GM19372 (cell line): ENCODE measurements at regions not wholly inside any gene's neighbourhood (a gene's known extent, or its start where the extent isn't known, plus 50 kb on each side); places are given as distances from the start of the nearest gene placed in this dataset.

Experiments
- ATAC-seq: cut with Tn5 transposase; IDR thresholded peaks from one replicate; pipeline ENCODE4 v1.9.1; 2021; ENCODE audit warnings: mild to moderate bottlenecking, low read depth, moderate library complexity; ENCODE audit not compliant: unreplicated experiment

DNA sequence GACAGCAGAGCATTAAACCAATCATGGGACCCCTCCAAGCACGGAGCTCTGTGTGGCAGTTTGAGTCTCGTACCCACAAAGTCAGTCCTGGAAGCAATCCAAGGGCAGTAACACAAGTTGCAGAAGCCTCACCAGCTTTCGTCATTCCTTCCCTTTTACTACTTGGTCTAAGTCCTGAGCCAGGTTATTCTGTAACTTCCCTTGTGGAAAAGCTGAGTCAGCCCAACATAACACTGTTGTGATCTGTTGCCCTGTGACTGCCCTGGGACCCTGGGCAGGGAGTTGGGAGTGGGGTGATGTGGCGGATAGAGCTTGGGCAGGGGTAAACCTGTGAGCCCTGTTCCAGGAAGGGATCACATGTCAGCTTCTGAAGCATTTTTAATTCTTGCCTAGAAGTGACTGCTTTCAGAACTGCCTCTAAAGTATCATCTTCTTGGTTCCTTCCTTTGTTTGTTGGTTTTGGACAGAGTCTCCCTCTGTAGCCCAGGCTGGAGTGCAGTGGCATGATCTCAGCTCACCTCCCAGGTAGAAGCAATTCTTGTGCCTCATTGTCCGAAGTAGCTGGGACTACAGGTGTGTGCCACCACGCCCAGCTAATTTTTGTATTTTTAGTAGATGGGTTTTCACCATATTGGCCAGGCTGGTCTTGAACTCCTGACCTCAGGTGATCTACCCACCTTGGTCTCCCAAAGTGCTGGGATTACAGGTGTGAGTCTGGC, 183.7 kb upstream of the JAG1 start:
- ATAC-seq = no peak

DNA sequence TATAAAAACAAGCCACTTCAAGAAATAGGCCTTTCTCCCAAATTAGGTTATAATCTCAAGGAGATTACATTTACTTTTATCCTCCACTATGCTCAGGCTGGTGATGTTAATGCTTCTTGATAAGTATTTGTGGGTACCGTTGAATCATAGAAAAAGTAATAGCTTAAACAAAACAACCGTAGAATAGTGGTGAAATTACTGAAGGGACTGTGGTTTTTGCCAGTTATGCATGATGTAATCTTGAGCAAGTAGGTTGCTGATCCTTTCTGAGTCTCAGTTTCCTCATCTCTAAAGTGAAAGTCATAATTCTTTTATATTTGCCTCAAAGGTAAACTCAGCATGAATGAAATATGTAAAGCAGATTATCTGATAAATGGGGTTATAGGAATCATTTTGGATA, 187.3 kb upstream of the JAG1 start:
- ATAC-seq = no peak

DNA sequence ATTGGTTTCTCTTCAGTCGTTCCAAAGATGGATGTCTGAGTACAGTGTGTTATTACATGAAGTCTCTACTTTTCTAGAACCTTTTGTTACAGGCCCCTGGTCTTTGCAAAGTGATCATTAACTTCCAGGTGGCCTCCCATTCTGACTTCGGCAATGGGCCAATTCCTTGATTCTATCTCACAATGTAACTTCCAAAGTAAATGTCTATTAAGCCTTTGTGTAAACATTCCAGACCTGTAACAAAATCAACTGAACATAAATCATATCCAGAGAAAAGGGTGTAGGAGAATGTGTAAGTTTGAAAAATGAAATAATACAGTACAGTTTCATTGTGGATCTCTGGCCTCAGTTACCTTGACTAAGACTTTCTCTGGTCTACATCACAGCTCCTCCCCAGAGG, 187.8 kb upstream of the JAG1 start:
- ATAC-seq = no peak

DNA sequence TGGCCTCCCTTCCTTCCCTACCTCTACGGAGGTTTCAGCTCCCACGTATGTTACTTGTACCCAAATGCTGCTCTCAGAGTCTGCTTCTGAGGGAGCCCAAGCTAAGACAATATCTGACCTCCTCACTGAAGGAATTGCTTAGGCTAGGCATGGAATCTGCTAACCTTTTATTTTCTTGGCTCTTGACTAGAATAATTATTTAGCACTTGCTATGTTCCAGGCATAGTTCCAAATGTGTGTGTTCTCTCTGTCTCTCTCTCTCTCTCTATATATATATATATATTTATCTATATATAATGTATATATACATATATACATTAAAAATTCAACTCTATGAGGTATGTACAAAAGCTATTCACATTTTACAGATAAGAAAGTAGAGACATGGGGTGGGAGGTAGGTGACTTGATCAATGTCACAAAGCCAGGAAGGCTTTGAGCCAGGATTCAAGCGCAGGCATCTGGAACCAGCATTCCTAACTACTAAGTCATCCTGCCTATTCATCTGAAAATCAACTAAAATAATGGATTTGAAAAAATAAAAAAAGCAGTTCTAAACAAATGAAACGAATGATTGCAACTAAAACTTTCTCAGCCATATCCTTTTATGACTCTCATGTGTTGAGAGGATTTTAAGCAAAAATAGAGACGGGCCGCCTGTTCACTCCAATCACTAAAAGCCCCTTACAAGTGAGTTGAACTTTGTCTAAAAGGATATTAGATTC, 189.7 kb upstream of the JAG1 start:
- ATAC-seq = no peak

DNA sequence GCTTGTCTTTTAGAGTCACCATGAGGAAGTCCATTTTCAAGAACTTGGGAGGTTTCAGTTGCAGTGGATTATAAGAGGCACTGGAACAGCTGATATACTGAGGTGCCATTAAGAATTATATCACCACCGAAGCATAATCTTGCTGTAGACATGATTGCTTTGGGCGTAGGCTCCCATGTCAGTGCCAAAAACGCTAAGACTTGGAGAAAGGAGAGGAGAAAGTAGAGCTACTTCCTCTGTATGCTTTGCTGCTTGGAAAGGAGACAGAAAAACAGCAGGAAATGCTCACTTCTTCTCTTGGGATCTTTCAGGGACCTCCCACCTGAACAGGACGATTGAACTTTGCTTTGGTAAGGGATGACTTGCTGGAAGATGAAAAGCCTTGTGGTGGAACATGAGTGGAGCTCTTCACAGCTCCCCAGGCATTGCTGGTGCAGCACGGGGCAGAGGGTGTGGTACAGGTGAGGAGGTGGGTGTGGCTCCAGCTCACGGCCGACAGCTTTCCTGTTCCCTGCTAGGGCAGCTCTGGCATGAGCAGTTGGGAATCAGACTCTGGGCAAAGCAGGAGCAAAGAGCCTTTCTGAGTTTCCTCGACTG, 190.4 kb upstream of the JAG1 start:
- no peak for ATAC-seq

DNA sequence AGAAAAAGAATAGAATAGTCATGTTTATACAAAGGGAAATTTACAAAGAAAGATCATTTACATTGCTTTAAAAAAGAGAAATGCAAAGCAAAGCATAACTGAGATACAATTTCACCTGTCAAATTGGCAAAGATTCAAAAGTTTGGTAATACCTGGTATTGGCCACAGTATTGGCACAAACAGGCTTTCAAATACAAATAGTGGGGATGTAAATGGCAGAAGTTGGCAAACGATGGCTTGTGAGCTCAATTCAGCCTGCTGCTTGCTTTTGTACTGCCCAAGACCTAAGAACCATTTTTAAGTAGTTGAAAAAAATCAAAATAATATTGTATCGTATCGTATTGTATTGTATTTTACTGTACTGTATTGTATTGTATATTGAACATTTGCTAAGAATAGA, 194.5 kb upstream of the JAG1 start:
- ATAC-seq = no peak

DNA sequence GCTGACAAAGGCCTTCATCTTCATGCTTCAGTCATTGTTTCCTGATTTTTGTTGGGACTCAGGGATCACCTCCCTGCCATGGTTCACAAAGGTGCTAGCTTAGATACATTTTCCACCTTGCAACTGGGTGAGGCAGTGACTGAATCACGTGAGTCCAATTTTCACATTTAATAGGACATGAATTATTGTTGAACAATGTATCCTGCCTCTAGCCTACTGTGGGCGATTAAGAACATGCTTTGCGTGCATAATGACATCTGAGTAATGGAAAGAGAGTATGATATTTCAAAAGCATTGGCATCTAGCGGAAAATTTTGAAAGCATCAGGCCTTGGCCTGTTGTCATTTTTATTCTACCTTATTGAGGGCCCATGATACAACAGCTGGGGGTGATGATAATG, 199.2 kb upstream of the JAG1 start:
- no peak for ATAC-seq

DNA sequence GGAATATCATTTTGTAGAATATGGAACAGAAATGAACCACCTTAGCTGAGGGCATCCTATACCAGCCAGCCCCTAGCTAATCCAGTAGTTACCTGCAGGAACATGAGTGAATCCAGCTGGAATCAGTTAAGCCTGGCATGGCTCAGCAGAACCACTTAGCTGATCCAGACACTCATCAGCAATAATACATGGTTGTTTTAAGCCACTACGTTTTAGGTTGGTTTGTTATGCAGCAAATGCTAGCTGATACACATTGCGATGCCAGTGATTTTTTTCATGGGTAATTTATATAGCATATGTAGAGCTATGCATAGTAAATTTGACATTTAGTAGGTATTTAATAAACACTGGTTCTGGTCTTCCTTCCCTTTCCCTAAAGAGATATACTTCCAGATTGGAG, 201.9 kb upstream of the JAG1 start:
- ATAC-seq = no peak

DNA sequence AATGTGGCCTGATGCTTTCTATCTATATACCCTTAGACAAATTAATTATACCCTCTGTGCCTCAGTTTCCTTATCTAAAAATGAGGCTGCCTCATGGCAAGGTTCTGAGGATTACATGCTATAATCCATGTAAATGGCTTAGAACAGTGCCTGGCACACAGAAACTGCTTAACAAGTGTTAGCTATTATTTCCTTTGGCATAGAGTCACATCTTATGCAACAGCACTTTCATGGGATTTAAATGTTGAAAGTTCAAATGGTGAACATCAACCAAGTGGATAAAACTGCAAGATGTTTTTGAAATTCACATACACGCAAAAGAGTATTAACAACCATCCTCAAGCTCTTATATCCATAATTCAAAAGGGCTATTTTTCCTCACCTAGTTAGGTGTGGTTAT, 202.8 kb upstream of the JAG1 start:
- ATAC-seq = no peak

DNA sequence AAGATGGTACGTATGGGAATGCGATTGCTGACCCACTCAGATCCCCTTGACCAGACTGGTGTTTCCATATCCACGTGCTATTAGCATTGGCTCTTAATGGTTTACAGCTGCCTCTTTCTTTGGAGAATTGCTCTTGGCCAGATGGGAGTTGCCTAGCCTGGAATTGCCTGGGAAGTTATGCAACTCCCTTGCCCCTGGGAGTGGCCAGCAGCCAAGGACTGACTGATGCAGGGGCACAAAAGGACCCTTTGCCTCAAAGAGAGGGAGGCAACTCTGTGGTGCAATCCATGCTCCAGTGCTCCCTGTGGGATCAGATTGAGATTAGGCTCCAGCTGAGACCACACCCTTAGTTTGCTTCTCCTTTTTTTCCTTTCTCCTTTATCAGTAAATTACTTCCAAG, 203.5 kb upstream of the JAG1 start:
- ATAC-seq = no peak

DNA sequence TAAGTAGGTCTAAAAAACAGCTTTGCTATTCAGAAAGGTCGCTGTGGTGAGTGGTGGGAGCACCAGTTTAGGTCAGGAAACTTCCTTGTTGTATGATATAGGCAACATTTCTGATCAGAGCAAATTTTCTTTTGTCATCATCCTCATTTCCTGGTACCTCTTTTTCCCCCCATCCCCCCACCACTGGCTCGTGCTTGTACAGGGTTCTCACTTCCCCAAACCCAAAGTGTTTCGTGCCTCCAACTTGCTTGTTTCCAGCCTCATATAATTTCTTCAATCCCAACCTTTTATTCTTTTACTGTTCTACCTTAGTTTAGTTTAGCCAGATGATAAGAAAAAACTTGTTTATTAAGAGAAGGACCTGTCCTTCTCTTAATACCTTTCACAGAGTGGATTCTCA, 209.4 kb upstream of the JAG1 start:
- no peak for ATAC-seq

DNA sequence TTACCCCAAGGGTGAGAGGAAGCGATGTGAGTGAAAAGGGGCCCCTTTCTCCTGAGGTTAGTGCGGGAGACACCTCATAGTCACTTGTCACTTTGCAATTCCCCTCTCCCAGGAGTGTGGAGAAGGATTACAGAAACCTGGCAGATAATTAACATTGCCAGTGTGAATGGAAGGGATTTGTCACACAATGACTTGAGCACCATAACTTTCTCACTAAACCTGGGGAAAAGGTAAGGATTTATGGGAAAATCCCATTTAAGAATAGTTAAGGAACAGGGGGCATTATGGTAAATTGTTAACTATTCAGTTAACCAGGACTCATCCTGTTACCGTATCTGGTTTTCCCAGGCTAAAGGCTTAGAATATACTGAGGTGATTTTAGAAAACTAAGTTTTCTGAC, 219.5 kb upstream of the JAG1 start:
- no peak for ATAC-seq

DNA sequence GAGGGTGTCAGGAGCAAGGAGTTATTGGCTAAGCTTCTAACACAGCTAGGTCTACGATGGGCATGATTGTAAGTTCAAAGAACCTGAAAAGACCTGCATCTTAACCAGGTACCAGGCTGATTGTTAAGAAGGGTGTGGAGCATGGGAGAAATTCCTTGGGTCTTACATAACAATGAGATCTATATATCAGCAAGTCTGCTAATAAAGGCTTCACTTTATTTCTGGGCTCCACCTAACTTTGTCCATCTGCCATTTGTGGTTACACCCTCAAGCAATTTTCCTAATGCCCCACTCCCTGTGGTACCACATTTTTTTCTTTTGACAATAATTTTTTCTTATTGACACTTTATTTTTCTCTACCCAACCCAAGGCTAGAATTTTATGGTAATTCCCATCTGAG, 223.5 kb upstream of the JAG1 start:
- ATAC-seq = no peak

DNA sequence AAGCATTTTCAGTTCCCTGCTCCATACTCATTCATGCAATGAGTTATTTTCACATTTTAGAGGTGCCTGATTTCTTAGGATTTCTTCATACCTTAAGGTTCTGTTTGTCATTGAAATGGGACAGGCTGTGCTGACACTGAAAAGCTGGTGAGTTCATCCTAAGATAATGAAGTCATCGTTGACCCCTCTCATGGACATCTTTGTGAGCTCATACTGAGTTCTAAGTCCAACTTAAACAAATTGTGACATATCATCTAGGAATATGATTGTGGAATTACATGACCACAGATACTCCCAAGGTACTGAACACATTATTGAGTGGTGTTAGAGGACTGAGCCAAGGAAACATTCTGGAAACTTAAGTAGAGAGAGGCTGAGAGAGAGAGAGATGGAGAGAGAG, 224.8 kb upstream of the JAG1 start:
- ATAC-seq = no peak

DNA sequence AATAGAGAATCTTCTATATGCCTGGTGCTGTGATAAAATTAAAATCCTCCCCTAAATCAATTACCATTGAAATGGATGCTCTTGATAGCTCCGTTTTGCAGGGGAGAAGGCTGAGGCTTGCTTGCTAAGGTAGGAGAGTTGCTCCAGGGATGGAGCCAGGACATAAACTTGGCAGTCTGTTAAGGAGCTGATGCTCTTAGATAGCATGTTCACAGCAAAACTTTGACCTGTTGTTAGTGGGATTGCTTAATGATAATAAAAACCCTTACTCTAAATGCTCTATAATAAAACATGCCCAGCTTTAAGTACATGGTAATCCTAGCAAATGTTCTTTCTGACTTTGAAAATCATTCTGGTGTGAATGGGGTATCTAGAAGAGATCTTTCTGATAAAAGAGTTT, 228.4 kb upstream of the JAG1 start:
- ATAC-seq = no peak

DNA sequence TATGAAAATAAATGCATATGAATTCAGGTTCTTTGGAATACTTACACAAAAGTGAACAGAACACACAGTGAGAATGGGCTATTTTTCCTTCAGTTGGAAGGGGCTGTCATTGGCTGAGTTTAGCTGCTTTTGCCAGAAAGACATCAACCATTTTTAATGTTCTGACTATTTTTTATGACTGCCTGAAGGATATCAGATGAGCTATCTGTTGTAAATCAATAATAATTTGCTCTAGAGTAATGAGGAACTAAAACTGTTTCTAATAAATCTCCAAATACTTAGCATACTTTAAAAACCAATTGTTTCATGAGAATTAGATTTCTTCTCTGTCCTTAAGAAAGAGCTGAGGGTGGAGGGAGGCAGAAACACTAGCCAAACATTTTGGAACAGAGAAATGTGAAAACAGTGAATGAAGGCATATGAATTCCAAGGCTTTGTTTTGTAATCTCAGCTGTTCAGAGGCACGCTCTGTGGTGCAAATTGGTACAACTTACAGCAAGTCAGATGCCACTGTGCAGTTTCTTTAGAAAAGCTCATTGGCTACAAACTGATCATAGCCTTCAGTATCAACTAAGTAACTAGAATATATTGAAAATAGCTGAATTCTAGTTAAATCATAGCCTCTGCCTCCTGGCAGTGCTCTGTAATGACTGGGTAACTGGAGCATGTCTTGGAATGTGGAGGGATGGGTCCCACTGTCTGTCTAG, 228.9 kb upstream of the JAG1 start:
- ATAC-seq = no peak

DNA sequence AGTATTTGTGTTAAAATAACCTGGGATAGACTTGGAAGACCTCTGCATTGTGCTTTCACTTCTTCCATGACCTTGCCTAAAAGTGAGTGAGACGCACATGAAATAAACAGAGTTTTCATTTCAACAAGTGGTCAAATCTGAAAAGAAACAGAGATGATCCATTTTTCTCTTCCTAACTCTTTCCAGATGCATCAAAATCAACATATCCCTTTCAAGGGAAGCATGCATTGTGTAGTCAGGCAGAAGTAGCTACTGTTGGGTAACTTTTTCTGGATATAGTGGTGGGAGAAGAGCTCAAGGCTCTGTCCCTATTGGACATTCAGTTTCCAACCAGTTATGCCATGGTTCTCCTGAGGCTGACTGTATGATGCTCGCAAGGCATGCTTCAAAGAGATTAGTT, 233.0 kb upstream of the JAG1 start:
- ATAC-seq = no peak

DNA sequence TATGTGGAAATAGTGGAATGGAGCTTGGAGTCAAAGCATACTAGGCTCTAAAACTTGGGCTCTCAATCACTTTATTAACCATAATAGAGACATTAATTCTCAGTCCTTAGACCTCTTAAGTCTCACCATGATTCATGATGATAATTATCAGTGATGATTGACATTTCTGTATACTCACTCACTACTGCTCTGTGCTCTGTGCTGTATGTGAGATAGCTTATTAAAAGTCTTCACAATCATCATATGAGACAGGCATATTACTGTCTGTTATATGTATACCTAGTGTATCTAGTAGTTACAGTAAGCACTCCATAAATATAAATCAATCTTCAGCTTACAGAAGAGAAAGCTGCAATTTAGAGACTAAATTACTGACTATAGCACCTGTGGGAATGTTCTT, 236.0 kb upstream of the JAG1 start:
- no peak for ATAC-seq

DNA sequence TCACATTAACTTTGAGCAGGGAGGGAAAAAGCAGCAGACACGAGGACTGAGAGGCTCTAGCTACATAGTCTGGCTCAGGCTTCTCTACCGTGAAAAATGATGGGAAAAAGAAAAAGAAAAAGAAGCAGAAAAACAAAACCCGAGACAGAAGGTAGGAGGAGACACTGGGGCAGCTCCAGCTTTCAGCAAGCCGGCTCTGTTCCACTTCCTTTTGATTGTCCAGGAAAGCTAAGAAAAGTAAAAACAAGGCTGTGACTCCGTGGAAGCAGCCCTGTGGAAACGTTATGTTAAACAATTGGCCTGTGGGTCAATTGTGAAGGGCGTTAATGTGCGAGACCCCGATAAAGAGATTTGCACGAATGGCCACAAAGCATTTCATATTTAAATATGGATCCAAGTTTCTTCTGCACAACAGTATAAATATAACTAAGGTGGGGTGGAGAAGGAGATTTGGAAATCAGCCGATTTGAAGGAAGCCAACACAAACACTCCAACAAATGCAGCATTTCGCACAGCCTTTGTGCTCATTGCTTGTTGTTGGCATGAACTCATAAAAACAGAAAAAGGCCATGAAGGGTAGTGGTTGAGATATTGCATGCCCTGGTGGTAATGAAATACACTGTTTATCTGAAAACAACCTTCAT, 236.9 kb upstream of the JAG1 start:
- ATAC-seq = no peak

DNA sequence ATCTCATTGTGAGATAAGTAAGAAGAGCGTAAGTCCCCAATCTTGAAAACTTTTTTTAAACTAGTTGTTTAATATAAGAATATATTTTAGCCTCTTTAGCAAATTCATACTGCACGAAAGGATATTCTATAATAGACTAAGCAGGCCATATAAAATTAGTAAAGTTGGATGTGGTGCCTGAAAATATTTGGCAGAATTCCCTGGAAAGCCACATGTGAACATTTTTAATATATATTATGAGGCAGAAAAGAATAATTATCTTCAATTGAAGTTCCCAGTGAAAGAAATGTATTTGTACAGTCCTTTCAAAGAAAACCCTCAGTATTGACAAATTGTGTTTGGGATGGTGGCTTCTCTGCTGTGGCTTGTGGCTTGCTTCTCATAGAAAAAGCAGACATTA, 237.5 kb upstream of the JAG1 start:
- ATAC-seq = no peak

DNA sequence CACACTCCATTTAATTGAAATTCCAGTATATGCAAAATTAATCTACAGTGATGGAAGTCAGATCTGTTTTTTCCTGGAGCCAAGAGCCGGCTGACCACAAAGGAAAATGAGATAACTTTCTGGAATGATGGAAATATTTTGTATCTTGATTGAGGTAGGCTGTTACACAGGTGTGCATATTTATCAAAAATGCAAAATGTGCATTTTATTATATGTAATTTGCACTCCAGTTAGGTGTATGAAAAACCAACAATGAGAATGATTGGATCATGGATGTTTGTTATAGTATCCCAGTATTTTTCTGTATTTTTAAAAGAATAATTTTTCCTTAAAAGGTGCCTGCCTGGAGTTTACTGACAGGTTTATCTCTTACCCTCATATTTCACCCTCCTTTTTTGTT, 242.0 kb upstream of the JAG1 start:
- ATAC-seq = no peak
